ENCODE measurements at regions not wholly inside any gene's neighbourhood (a gene's known extent, or its start where the extent isn't known, plus 50 kb on each side); places are given as distances from the start of the nearest gene placed in this dataset.

DNA sequence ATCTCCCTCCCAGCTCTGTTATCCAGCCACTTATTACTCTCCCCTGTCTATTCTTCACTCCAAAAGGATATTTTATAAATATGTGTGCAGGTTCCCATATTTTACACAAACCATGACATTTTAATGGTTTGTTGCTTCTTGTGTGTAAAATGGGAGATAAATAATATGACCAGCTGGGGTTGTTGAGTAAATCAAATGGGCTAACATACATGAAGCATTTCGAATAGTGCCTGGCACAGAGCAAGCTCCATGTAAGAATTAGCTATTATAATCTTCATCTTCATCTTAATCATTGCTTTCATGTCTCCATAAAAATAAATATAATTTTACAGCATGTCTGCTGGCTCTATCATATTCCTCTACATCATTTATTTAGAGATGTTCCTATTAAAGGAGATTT is 283.1 kb downstream of the RAD51AP2 start:
- H3K4me3 ChIP-seq (ENCODE audit: low read depth, low read length): no peak overlapping the region
- no peak for TF ChIP-seq CTCF (conservative IDR thresholded peaks at IDR 0.05; ENCODE audit: low read depth, low read length)
- no peak for DNase-seq (ENCODE audit: low read depth)

GRCh38 chr2:17232776-17233556 is 285.3 kb downstream of the RAD51AP2 start:
- H3K4me3 ChIP-seq (ENCODE audit: low read depth, low read length): no peak overlapping the region
- no peak for TF ChIP-seq CTCF (conservative IDR thresholded peaks at IDR 0.05; ENCODE audit: low read depth, low read length)
- DNase-seq (ENCODE audit: low read depth): no peak

DNA sequence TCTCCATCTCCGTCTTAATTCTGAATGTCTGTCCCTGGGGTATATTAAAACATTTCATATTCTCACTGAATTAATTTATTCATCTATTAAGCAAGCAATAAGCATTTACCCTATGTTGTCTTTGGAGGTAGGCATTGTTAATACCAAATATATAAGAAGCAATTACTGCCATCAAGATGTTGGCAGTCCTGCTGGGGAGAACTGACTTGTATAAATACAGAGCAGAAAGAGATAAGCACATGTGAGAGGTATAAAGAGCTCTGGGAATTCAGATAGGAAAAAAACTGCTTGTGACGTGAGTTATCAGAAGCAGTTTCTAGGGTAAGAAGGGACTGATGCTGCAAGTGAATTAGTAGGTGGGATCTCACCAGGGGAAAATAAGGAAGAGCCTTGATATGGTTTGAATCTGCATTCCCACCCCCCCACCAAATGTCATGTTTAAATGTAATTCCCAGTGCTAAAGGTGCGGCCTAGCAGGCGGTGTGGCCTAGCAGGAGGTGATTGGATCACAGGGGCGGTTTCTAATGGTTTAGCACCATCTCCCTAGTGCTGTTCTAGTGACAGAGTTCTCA is 286.8 kb downstream of the RAD51AP2 start:
- no peak for TF ChIP-seq CTCF (conservative IDR thresholded peaks at IDR 0.05; ENCODE audit: low read depth, low read length)
- no peak for DNase-seq (ENCODE audit: low read depth)
- no peak overlapping the region for H3K4me3 ChIP-seq (ENCODE audit: low read depth, low read length)

DNA sequence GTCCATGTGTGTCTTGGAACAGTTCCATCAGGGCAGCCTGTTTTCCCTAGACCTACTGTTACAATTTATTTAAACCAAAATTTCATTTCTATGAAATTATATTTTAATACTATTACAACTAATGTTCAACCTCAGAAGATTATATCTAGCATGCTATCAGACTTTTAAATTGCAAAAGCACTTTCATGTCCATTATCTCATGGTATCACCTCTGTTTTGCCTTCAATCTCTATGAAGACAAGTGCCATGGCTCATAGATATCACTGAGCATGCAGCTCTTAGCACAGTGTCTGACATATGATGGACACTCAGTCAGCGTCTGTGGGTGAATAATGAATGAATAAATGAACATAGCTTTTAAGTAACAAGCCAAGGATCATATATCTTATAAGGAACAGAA is 288.8 kb downstream of the RAD51AP2 start:
- TF ChIP-seq CTCF (conservative IDR thresholded peaks at IDR 0.05; ENCODE audit: low read depth, low read length): no peak
- DNase-seq (ENCODE audit: low read depth): no peak
- H3K4me3 ChIP-seq (ENCODE audit: low read depth, low read length): no peak overlapping the region

GRCh38 chr2:17228461-17228860 is 289.8 kb downstream of the RAD51AP2 start:
- H3K4me3 ChIP-seq (ENCODE audit: low read depth, low read length): no peak overlapping the region
- no peak for TF ChIP-seq CTCF (conservative IDR thresholded peaks at IDR 0.05; ENCODE audit: low read depth, low read length)
- DNase-seq (ENCODE audit: low read depth): no peak

GRCh38 chr2:17227856-17228255 is 290.4 kb downstream of the RAD51AP2 start:
- no peak for TF ChIP-seq CTCF (conservative IDR thresholded peaks at IDR 0.05; ENCODE audit: low read depth, low read length)
- DNase-seq (ENCODE audit: low read depth): no peak

More at GRCh38 chr2:17227856-17228255, 290.4 kb downstream of the RAD51AP2 start:
- H3K4me3 ChIP-seq (ENCODE audit: low read depth, low read length): no peak overlapping the region
